ENCODE measurements at regions not wholly inside any gene's neighbourhood (a gene's known extent, or its start where the extent isn't known, plus 50 kb on each side); places are given as distances from the start of the nearest gene placed in this dataset.

DNA sequence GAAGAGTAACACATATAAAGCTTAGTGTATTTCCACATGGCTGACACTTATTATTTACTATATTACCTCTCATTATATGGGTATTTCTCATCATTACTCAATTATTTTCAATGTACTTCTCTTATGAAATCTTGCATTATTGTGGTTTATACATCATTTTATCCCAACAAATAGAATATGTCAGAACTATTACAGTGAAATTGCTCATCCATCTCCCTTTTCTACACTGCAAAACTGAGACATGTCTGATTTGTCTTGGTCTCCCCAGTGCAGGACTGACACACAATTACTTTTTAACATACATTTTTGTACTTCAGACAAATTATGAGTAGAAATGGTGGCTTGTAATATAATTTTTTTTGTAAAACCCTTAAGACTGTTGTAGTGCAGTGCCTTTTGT lies 600.9 kb downstream of the PLCL1 start:
- Histone ChIP-seq H3K27me3 (ENCODE audit: control insufficient read depth, insufficient read depth, low read length) (no peaks in the 10 kb centered on the region), H3K4me1 (ENCODE audit: control insufficient read depth, low read depth, low read length) (no peaks in the 10 kb centered on the region), H3K4me3 (ENCODE audit: low read length) (no peak overlapping the region), H3K9me3 (ENCODE audit: control insufficient read depth, low read depth, low read length) (no peaks in the 10 kb centered on the region), H3K36me3 (ENCODE audit: control insufficient read depth, low read depth, low read length) (no peaks in the 10 kb centered on the region), H3K9ac (ENCODE audit: low read length) (no peak overlapping the region), H3K27ac (ENCODE audit: low read length) (no peak overlapping the region)

DNA sequence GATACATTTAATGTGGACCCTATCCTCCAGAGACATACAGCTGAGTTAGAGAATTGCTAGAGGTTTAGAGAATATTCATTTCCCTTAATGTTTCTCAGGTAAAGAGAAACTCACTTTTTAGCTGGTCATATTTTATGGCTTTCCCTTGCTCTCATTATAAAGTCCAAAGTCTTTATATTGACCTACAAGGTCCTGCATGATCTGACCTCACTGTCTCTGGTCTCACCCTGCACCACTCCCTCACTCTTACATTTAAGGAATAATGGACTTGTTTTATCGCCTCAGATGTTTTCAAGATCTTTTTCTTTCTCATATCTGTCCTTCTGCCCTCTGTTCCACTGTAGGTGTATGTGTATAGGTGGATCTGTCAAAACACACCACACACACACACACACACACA lies 597.3 kb downstream of the PLCL1 start:
- Histone ChIP-seq H3K27ac (ENCODE audit: low read length) (no peak overlapping the region), H3K9ac (ENCODE audit: low read length) (no peak overlapping the region), H3K36me3 (ENCODE audit: control insufficient read depth, low read depth, low read length) (no peaks in the 10 kb centered on the region), H3K9me3 (ENCODE audit: control insufficient read depth, low read depth, low read length) (no peaks in the 10 kb centered on the region), H3K4me3 (ENCODE audit: low read length) (no peak overlapping the region), H3K4me1 (ENCODE audit: control insufficient read depth, low read depth, low read length) (no peaks in the 10 kb centered on the region), H3K27me3 (ENCODE audit: control insufficient read depth, insufficient read depth, low read length) (no peaks in the 10 kb centered on the region)

DNA sequence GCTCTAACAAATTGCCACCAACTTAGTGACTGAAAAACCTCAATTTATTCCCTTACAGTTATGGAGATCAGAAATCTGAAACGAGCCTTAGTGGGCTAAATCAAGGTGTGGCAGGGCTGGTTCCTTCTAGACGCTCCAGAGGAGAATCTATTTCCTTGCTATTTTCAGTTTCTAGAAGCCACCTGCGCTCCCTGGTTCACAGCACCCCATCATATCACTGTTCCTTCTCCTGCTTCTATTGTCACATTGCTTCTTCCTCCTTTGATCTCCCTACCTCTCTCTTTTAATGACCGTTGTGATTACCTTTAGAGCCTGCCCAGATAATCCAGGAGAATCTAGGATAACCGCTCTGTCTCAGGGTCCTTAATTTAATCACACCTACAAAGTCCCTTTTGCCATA lies 596.6 kb downstream of the PLCL1 start:
- Histone ChIP-seq H3K4me1 (ENCODE audit: control insufficient read depth, low read depth, low read length) (no peaks in the 10 kb centered on the region), H3K9me3 (ENCODE audit: control insufficient read depth, low read depth, low read length) (no peaks in the 10 kb centered on the region), H3K9ac (ENCODE audit: low read length) (no peak overlapping the region), H3K27me3 (ENCODE audit: control insufficient read depth, insufficient read depth, low read length) (no peaks in the 10 kb centered on the region), H3K4me3 (ENCODE audit: low read length) (no peak overlapping the region), H3K36me3 (ENCODE audit: control insufficient read depth, low read depth, low read length) (no peaks in the 10 kb centered on the region), H3K27ac (ENCODE audit: low read length) (no peak overlapping the region)

DNA sequence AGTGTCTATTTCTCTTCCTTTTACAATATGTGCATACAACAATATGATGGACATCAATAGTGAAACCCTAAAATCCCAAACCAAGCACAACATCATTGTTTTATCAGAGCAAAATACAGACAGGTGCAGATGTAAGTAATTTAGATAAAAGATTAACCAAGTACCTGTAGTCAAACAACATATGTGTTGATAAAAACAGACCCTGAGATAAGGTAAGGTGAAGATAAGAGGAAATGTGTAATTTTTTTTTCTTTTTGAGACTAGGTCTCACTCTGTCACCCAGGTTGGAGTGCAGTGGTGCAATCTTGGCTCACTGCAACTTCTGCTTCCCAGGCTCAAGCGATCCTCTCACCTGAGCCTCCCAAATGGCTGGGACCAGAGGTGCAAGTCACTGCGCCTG lies 589.8 kb downstream of the PLCL1 start:
- Histone ChIP-seq H3K9me3 (ENCODE audit: control insufficient read depth, low read depth, low read length) (no peaks in the 10 kb centered on the region), H3K4me3 (ENCODE audit: low read length) (no peak overlapping the region), H3K9ac (ENCODE audit: low read length) (no peak overlapping the region)

DNA sequence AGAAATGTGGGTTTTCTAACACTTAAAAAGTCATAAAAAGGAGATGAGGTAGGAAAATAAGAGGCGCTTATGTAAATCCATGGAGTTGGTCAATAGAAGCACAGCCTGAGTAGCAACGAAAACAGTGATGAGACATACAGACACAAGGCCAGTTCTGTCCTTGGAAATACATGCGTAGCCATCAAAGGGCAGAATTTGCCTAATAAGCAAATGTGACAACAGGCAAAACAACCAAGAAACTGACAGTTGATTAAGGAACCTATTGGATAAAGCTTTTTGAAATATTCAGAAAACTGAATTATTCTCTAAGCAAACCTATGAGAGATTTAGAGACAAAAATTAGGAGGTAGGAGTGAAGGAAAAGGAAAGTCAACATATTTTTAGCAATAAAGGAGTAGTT lies 586.3 kb downstream of the PLCL1 start:
- Histone ChIP-seq H3K27ac (ENCODE audit: low read length) (no peak overlapping the region), H3K4me3 (ENCODE audit: low read length) (no peak overlapping the region), H3K9ac (ENCODE audit: low read length) (no peak overlapping the region), H3K27me3 (ENCODE audit: control insufficient read depth, insufficient read depth, low read length) (no peaks in the 10 kb centered on the region), H3K9me3 (ENCODE audit: control insufficient read depth, low read depth, low read length) (no peaks in the 10 kb centered on the region), H3K4me1 (ENCODE audit: control insufficient read depth, low read depth, low read length) (no peaks in the 10 kb centered on the region), H3K36me3 (ENCODE audit: control insufficient read depth, low read depth, low read length) (no peaks in the 10 kb centered on the region)

More for the DNA sequence above, 589.8 kb downstream of the PLCL1 start:
- Histone ChIP-seq H3K36me3 (ENCODE audit: control insufficient read depth, low read depth, low read length) (no peaks in the 10 kb centered on the region), H3K27ac (ENCODE audit: low read length) (no peak overlapping the region), H3K27me3 (ENCODE audit: control insufficient read depth, insufficient read depth, low read length) (no peaks in the 10 kb centered on the region), H3K4me1 (ENCODE audit: control insufficient read depth, low read depth, low read length) (no peaks in the 10 kb centered on the region)

DNA sequence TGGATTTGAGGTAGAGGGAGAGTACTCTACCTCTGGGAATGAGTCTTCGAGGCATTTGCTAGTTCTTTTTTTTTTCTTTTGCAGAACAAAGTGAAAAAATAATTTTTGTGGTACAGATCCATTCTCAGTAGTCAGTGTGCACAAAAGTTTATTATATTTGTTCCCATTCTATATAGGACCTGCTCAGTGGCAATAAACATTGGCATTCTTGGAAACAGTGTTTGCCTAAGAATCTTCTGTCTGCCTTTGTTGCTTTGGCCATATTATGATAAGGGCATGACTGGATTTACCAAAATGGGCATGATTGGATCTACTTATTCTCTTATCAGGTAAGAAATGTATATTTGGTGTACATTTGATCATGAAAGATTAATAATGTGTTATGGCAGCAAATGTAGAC lies 583.3 kb downstream of the PLCL1 start:
- Histone ChIP-seq H3K9me3 (ENCODE audit: control insufficient read depth, low read depth, low read length) (no peaks in the 10 kb centered on the region), H3K36me3 (ENCODE audit: control insufficient read depth, low read depth, low read length) (no peaks in the 10 kb centered on the region), H3K9ac (ENCODE audit: low read length) (no peak overlapping the region), H3K4me3 (ENCODE audit: low read length) (no peak overlapping the region), H3K27me3 (ENCODE audit: control insufficient read depth, insufficient read depth, low read length) (no peaks in the 10 kb centered on the region), H3K4me1 (ENCODE audit: control insufficient read depth, low read depth, low read length) (no peaks in the 10 kb centered on the region), H3K27ac (ENCODE audit: low read length) (no peak overlapping the region)

DNA sequence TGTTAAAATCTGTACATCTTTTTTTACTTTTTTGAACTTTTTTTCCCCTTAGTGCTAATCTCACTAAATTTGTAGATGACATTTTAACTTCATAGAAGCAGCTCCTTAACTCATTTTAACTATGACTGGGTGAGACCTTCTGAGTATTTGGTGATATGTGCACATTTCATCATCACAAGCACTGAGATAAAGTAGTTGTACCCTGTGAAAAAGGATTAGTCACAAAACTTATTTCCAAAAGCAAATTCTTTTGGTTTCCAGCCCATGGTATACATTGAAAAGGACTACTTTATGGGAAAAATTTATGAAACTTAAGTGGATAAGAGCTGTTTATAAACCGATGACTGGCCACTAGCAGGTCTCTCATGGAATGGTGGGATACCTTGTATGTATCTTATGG lies 581.5 kb downstream of the PLCL1 start:
- Histone ChIP-seq H3K4me1 (ENCODE audit: control insufficient read depth, low read depth, low read length) (no peaks in the 10 kb centered on the region), H3K27ac (ENCODE audit: low read length) (no peak overlapping the region), H3K9me3 (ENCODE audit: control insufficient read depth, low read depth, low read length) (no peaks in the 10 kb centered on the region), H3K36me3 (ENCODE audit: control insufficient read depth, low read depth, low read length) (no peaks in the 10 kb centered on the region), H3K4me3 (ENCODE audit: low read length) (no peak overlapping the region), H3K9ac (ENCODE audit: low read length) (no peak overlapping the region), H3K27me3 (ENCODE audit: control insufficient read depth, insufficient read depth, low read length) (no peaks in the 10 kb centered on the region)

DNA sequence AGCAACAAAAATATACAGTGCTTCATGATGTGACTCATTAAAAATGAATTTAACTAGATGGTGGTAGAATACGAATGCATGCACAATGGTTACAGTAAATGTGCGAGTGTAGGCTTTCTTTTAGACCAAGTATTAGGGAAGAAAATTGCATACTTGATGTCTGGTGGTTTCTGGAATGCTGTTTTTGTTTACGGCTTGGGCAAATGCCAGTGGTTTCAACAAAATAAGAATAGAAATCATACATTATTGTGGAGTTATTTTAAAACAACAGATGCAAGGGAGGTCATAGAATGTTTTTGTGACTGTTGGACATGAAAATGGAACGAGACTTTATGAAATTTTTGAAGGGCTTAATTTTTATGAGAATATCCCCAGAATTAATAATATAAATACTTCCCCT lies 580.9 kb downstream of the PLCL1 start:
- no peaks in the 10 kb centered on the region for H3K27me3 ChIP-seq (ENCODE audit: control insufficient read depth, insufficient read depth, low read length)
- H3K4me3 ChIP-seq (ENCODE audit: low read length): no peak overlapping the region
- no peaks in the 10 kb centered on the region for H3K36me3 ChIP-seq (ENCODE audit: control insufficient read depth, low read depth, low read length)
- no peaks in the 10 kb centered on the region for H3K9me3 ChIP-seq (ENCODE audit: control insufficient read depth, low read depth, low read length)
- no peak overlapping the region for H3K27ac ChIP-seq (ENCODE audit: low read length)
- H3K4me1 ChIP-seq (ENCODE audit: control insufficient read depth, low read depth, low read length): no peaks in the 10 kb centered on the region
- no peak overlapping the region for H3K9ac ChIP-seq (ENCODE audit: low read length)

DNA sequence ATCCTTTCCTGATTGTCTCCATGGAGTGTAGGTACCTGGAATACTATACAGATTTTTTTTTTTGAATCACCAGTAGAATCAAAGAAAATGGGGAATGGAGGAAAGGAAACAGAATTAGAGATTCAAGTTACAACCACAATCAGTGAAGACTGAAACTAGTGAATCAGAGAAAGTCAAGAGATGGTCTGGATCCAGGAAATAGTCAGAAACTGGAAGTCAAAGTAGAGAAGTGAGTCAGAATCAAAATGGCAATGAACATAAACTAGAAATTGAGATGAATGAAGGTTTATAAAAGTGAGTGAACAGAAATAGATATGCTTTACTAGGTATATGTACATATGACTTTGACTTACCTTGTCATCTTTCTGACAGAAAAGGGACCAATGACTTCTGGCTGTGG lies 579.0 kb downstream of the PLCL1 start:
- H3K9me3 ChIP-seq (ENCODE audit: control insufficient read depth, low read depth, low read length): no peaks in the 10 kb centered on the region
- no peak overlapping the region for H3K9ac ChIP-seq (ENCODE audit: low read length)
- no peak overlapping the region for H3K4me3 ChIP-seq (ENCODE audit: low read length)
- no peaks in the 10 kb centered on the region for H3K27me3 ChIP-seq (ENCODE audit: control insufficient read depth, insufficient read depth, low read length)
- H3K27ac ChIP-seq (ENCODE audit: low read length): no peak overlapping the region
- no peaks in the 10 kb centered on the region for H3K36me3 ChIP-seq (ENCODE audit: control insufficient read depth, low read depth, low read length)
- no peaks in the 10 kb centered on the region for H3K4me1 ChIP-seq (ENCODE audit: control insufficient read depth, low read depth, low read length)

DNA sequence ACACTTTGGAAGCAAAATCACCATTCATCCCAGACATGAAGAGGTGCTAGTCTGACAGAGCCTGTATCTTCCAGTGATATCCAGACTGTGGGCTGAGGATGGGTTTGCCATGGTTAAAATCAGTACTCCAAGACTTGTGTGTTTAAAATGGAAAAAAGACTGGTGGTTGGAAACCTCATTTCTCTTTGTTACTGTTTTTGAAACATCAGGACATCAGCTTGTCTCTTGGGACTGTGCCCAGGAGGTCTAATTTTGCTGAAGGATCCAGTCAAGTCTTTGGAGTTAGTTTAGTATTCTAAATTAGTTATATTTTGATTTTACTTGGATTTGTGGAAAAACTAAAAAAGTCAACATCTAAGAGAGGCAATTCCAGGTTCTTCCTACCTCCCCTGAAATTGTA lies 578.4 kb downstream of the PLCL1 start:
- Histone ChIP-seq H3K27me3 (ENCODE audit: control insufficient read depth, insufficient read depth, low read length) (no peaks in the 10 kb centered on the region), H3K4me1 (ENCODE audit: control insufficient read depth, low read depth, low read length) (no peaks in the 10 kb centered on the region), H3K9ac (ENCODE audit: low read length) (no peak overlapping the region), H3K4me3 (ENCODE audit: low read length) (no peak overlapping the region), H3K27ac (ENCODE audit: low read length) (no peak overlapping the region), H3K36me3 (ENCODE audit: control insufficient read depth, low read depth, low read length) (no peaks in the 10 kb centered on the region), H3K9me3 (ENCODE audit: control insufficient read depth, low read depth, low read length) (no peaks in the 10 kb centered on the region)

DNA sequence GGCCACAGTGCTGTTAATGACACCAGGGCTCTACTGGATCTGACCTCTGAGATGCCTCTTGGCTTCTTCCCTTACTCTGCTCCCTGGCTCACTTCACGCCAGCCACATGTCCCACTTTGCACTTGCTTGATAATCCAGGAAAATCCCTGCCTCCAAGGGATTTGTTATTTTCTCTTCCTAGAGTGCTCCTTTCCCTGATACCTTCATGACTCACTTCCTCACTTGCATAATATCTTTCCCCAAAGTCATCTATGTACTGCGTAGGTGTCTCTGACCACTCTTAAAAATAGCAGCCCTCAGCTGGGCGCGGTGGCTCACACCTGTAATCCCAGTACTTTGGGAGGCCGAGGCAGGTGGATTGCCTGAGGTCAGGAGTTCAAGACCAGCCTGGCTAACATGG lies 572.3 kb downstream of the PLCL1 start:
- H3K4me1 ChIP-seq (ENCODE audit: control insufficient read depth, low read depth, low read length): no peaks in the 10 kb centered on the region
- no peaks in the 10 kb centered on the region for H3K9me3 ChIP-seq (ENCODE audit: control insufficient read depth, low read depth, low read length)
- H3K27ac ChIP-seq (ENCODE audit: low read length): no peak overlapping the region
- no peaks in the 10 kb centered on the region for H3K36me3 ChIP-seq (ENCODE audit: control insufficient read depth, low read depth, low read length)
- no peak overlapping the region for H3K4me3 ChIP-seq (ENCODE audit: low read length)
- no peaks in the 10 kb centered on the region for H3K27me3 ChIP-seq (ENCODE audit: control insufficient read depth, insufficient read depth, low read length)
- no peak overlapping the region for H3K9ac ChIP-seq (ENCODE audit: low read length)

DNA sequence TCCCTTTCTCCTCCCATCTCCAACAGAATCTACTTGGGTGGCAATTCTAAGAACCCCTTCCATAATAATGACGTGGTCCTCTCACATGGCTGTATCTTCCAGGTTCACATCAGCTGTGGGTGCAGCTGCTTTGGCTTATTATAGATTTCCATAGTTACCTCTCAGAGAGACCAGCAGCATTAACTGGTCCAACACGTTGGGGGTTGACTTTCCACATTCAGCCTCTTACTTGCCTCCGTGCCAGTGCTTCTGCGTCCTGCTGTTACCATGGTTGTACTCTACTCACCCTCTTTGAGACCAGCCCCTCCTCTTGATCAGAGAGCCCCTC lies 570.7 kb downstream of the PLCL1 start:
- Histone ChIP-seq H3K9ac (ENCODE audit: low read length) (no peak overlapping the region), H3K4me3 (ENCODE audit: low read length) (no peak overlapping the region), H3K36me3 (ENCODE audit: control insufficient read depth, low read depth, low read length) (no peaks in the 10 kb centered on the region), H3K9me3 (ENCODE audit: control insufficient read depth, low read depth, low read length) (no peaks in the 10 kb centered on the region), H3K4me1 (ENCODE audit: control insufficient read depth, low read depth, low read length) (no peaks in the 10 kb centered on the region), H3K27ac (ENCODE audit: low read length) (no peak overlapping the region), H3K27me3 (ENCODE audit: control insufficient read depth, insufficient read depth, low read length) (no peaks in the 10 kb centered on the region)

All from iPS-18a (cell line).